Caco-2 (cell line): ENCODE measurements at regions not wholly inside any gene's neighbourhood (a gene's known extent, or its start where the extent isn't known, plus 50 kb on each side); places are given as distances from the start of the nearest gene placed in this dataset.

ENCODE experiments used
- BruUV-seq: library from RNA; stranded (reverse); fragments of 400-500 nt; replicated peaks from 2 replicates; lab custom pipeline; 2021; lab: Mats Ljungman, UMichigan
- CTCF ChIA-PET: fragments of 300-600 bp; sonication (Branson Sonifier 250); formaldehyde crosslinking; loops from one replicate; lab custom pipeline; 2022; ENCODE audit warnings: antibody characterized with exemption; lab: Charles Lee
- POLR2A ChIA-PET: fragments of 300-600 bp; sonication (Branson Sonifier 250); formaldehyde crosslinking; loops from one replicate; lab custom pipeline; 2022; ENCODE audit warnings: antibody characterized with exemption; lab: Charles Lee
- DNase-seq, 2 experiments: peaks; one replicate each; pipeline versions ENCODE4 v3.0.0 to v3.0.0-alpha.2; 2020 to 2022
- H3K27me3 ChIP-seq: replicated peaks from 2 replicates; pipeline ENCODE4 v1.6.0; 2011; ENCODE audit warnings: low read length; ENCODE audit not compliant: control insufficient read depth, insufficient read depth
- H3K36me3 ChIP-seq: 2 replicates; pipeline ENCODE4 v1.5.1; 2011; ENCODE audit warnings: low read length; ENCODE audit not compliant: control insufficient read depth, insufficient read depth
- H3K4me1 ChIP-seq: fragments of 250-450 bp; sonication (Bioruptor Pico); 2 replicates; pipeline ENCODE4 v1.5.1; 2020; ENCODE audit warnings: mild to moderate bottlenecking
- H3K4me3 ChIP-seq: 2 replicates; pipeline ENCODE4 v1.5.1; 2011; ENCODE audit warnings: low read depth, mild to moderate bottlenecking, control low read depth, low read length
- H3K9me3 ChIP-seq: fragments of 250-450 bp; sonication (Bioruptor Pico); 2 replicates; pipeline ENCODE4 v1.5.1; 2020; ENCODE audit warnings: mild to moderate bottlenecking, moderate library complexity
- H3K27ac Mint-ChIP-seq: one replicate; pipeline ENCODE4 v1.8.0; 2022; ENCODE audit warnings: mixed read lengths; ENCODE audit not compliant: unreplicated experiment
- H3K27me3 Mint-ChIP-seq: one replicate; pipeline ENCODE4 v1.8.0; 2022; ENCODE audit warnings: mixed read lengths; ENCODE audit not compliant: insufficient read depth, unreplicated experiment
- H3K36me3 Mint-ChIP-seq: one replicate; pipeline ENCODE4 v1.8.0; 2022; ENCODE audit warnings: mild to moderate bottlenecking, mixed read lengths; ENCODE audit not compliant: insufficient read depth, unreplicated experiment
- H3K4me1 Mint-ChIP-seq: one replicate; pipeline ENCODE4 v1.8.0; 2022; ENCODE audit warnings: low read depth, mixed read lengths; ENCODE audit not compliant: unreplicated experiment
- H3K4me3 Mint-ChIP-seq: one replicate; pipeline ENCODE4 v1.8.0; 2022; ENCODE audit warnings: mild to moderate bottlenecking, moderate library complexity, mixed read lengths; ENCODE audit not compliant: unreplicated experiment
- H3K9me3 Mint-ChIP-seq: one replicate; pipeline ENCODE4 v1.8.0; 2022; ENCODE audit warnings: mixed read lengths; ENCODE audit not compliant: unreplicated experiment
- CTCF ChIP-seq, 2 experiments: fragments of 200-600 bp in 1 of 2; IDR thresholded peaks; 1 replicate in 1 of 2; 2 replicates in 1 of 2; pipeline versions ENCODE4 v1.5.1 to v1.8.0; 2011 to 2022; ENCODE audit warnings: antibody characterized with exemption in 1 of 2, control low read depth in 1 of 2, inconsistent platforms in 1 of 2, low read depth in 1 of 2, low read length in 1 of 2, mild to moderate bottlenecking in 1 of 2, moderate library complexity in 1 of 2; ENCODE audit not compliant: insufficient read depth in 1 of 2, severe bottlenecking in 1 of 2, unreplicated experiment in 1 of 2
- intact Hi-C: fragments of 100-400 bp; cut with micrococcal nuclease; formaldehyde crosslinking; loops from one replicate; pipeline ENCODE4 v1.10.0; 2022; ENCODE audit not compliant: unreplicated experiment

- Mint-ChIP-seq H3K9me3 (no peaks in the 10 kb centered on the region), H3K4me1 (no peaks in the 10 kb centered on the region), H3K4me3 (no peak overlapping the region), H3K36me3 (no peaks in the 10 kb centered on the region), H3K27ac (no peak overlapping the region), H3K27me3 (no peaks in the 10 kb centered on the region)
- Histone ChIP-seq H3K36me3 (no peaks in the 10 kb centered on the region), H3K4me3 (no peak overlapping the region), H3K4me1 (no peaks in the 10 kb centered on the region), H3K27me3 (no peaks in the 10 kb centered on the region), H3K9me3 (no peaks in the 10 kb centered on the region)
- DNase-seq = peak in 1 of 2 experiments; percentile 2
- POLR2A ChIA-PET = no interaction called here
- TF ChIP-seq CTCF (IDR thresholded peaks at IDR 0.05; ENCODE audit: insufficient read depth in 1 of 2, low read depth in 1 of 2, low read length in 1 of 2, severe bottlenecking in 1 of 2, unreplicated experiment in 1 of 2) = peak in 1 of 2 experiments; percentile 48
- intact Hi-C loops = loop anchor here (5.0 kb wide), 2 partner anchors 995 to 1075 kb away; no protein-coding TSS in a partner anchor
- CTCF ChIA-PET = no interaction called here
- no TSS peak for BruUV-seq
These were observed 659.0 kb upstream of the CDH7 start for GRCh38 chr18:65091744-65092329.

- Mint-ChIP-seq H3K4me1 (no peaks in the 10 kb centered on the region), H3K36me3 (no peaks in the 10 kb centered on the region), H3K9me3 (no peaks in the 10 kb centered on the region), H3K27ac (no peak overlapping the region), H3K27me3 (no peaks in the 10 kb centered on the region), H3K4me3 (no peak overlapping the region)
- H3K4me1 ChIP-seq = no peaks in the 10 kb centered on the region
- no peaks in the 10 kb centered on the region for H3K27me3 ChIP-seq
- intact Hi-C loops = no loop called here
- POLR2A ChIA-PET = no interaction called here
- no peak for DNase-seq
- H3K9me3 ChIP-seq = no peaks in the 10 kb centered on the region
- TF ChIP-seq CTCF (IDR thresholded peaks at IDR 0.05; ENCODE audit: insufficient read depth in 1 of 2, low read depth in 1 of 2, low read length in 1 of 2, severe bottlenecking in 1 of 2, unreplicated experiment in 1 of 2) = no peak
- H3K36me3 ChIP-seq = no peaks in the 10 kb centered on the region
- CTCF ChIA-PET = no interaction called here
- H3K4me3 ChIP-seq = no peak overlapping the region
- no TSS peak for BruUV-seq
These were observed 667.9 kb upstream of the CDH7 start for GRCh38 chr18:65082907-65083306.

GRCh38 chr18:65081786-65082185 is 669.0 kb upstream of the CDH7 start:
- no TSS peak for BruUV-seq
- DNase-seq = no peak
- Mint-ChIP-seq H3K27ac (no peak overlapping the region), H3K36me3 (no peaks in the 10 kb centered on the region), H3K4me1 (no peaks in the 10 kb centered on the region), H3K4me3 (no peak overlapping the region), H3K9me3 (no peaks in the 10 kb centered on the region), H3K27me3 (no peaks in the 10 kb centered on the region)
- no peaks in the 10 kb centered on the region for H3K9me3 ChIP-seq
- no peaks in the 10 kb centered on the region for H3K4me1 ChIP-seq
- intact Hi-C loops = no loop called here
- no peak overlapping the region for H3K4me3 ChIP-seq
- H3K36me3 ChIP-seq = no peaks in the 10 kb centered on the region
- ChIA-PET CTCF (no interaction called here), POLR2A (no interaction called here)
- TF ChIP-seq CTCF (IDR thresholded peaks at IDR 0.05; ENCODE audit: insufficient read depth in 1 of 2, low read depth in 1 of 2, low read length in 1 of 2, severe bottlenecking in 1 of 2, unreplicated experiment in 1 of 2) = no peak
- no peaks in the 10 kb centered on the region for H3K27me3 ChIP-seq
